ENCODE measurements at regions not wholly inside any gene's neighbourhood (a gene's known extent, or its start where the extent isn't known, plus 50 kb on each side); places are given as distances from the start of the nearest gene placed in this dataset.

- no peaks in the 10 kb centered on the region for H3K9me1 ChIP-seq (ENCODE audit: control insufficient read depth, insufficient read depth, low read length)
- CTCF ChIA-PET (ENCODE audit: low intra/inter-chr PET ratio): no interaction called here
- H3K27ac ChIP-seq (ENCODE audit: extremely low read depth, low read depth, low read length): no peak overlapping the region
- POLR2A ChIA-PET: no interaction called here
- BruUV-seq (replicated peaks): no TSS peak
- no peaks in the 10 kb centered on the region for H3K79me2 ChIP-seq (ENCODE audit: control insufficient read depth, insufficient read depth, low read length)
- H3K4me3 ChIP-seq: no peak overlapping the region
- no peak for DNase-seq (ENCODE audit: extremely low read depth in 1 of 4, low spot score in 3 of 4)
- no peaks in the 10 kb centered on the region for H3K4me1 ChIP-seq (replicated peaks in 1 of 2; ENCODE audit: control insufficient read depth in 2 of 2, insufficient read depth in 2 of 2, low read length in 2 of 2)
- no peaks in the 10 kb centered on the region for H4K20me1 ChIP-seq (replicated peaks; ENCODE audit: control insufficient read depth, insufficient read depth, low read length)
- no peak for ATAC-seq
- TF ChIP-seq POLR2A (conservative IDR thresholded peaks at IDR 0.05): no peak
- no peak for TF ChIP-seq FOSL1 (tag; conservative IDR thresholded peaks at IDR 0.05)
- no peak for TF ChIP-seq IFI16 (CRISPR knock-in tag; IDR thresholded peaks at IDR 0.05)
- TF ChIP-seq SMARCA5 (IDR thresholded peaks at IDR 0.05): no peak
- no peak for TF ChIP-seq SMAD1 (IDR thresholded peaks at IDR 0.05; ENCODE audit: low read depth, low read length, partially characterized antibody)
- TF ChIP-seq TOE1 (IDR thresholded peaks at IDR 0.05; ENCODE audit: borderline replicate concordance): no peak
- TF ChIP-seq TOE1 (CRISPR knock-in tag; IDR thresholded peaks at IDR 0.05; ENCODE audit: borderline replicate concordance, low read depth): no peak
- no peak for TF ChIP-seq SAFB2 (IDR thresholded peaks at IDR 0.05; ENCODE audit: borderline replicate concordance, low read depth, low read length, severe bottlenecking)
- TF ChIP-seq MTF1 (CRISPR knock-in tag; IDR thresholded peaks at IDR 0.05; ENCODE audit: borderline replicate concordance): no peak
- no peak for TF ChIP-seq PHF21A (IDR thresholded peaks at IDR 0.05; ENCODE audit: borderline replicate concordance, low read depth)
- no peak for TF ChIP-seq GATA2 (CRISPR knock-in tag; IDR thresholded peaks at IDR 0.05)
- TF ChIP-seq PML (IDR thresholded peaks at IDR 0.05; ENCODE audit: low read length): no peak
- no peak for TF ChIP-seq PTRF (tag; IDR thresholded peaks at IDR 0.05)
- no peak for TF ChIP-seq STAT5B (CRISPR knock-in tag; IDR thresholded peaks at IDR 0.05)
- TF ChIP-seq EP300 (IDR thresholded peaks at IDR 0.05; ENCODE audit: low read length): no peak
- TF ChIP-seq NELFE (IDR thresholded peaks at IDR 0.05; ENCODE audit: insufficient read depth, insufficient read length): no peak
- H3K9ac ChIP-seq (ENCODE audit: insufficient read depth in 1 of 2, low read depth in 2 of 2, low read length in 2 of 2): no peak overlapping the region
- no peak overlapping the region for H3K4me2 ChIP-seq (ENCODE audit: insufficient read depth, low read length)
- H2AFZ ChIP-seq (ENCODE audit: low read depth, low read length): no peak overlapping the region
- in situ Hi-C loops (cut with MboI) (no loop called here), intact Hi-C loops (cut with micrococcal nuclease) (no loop called here)
- WGBS (ENCODE audit: insufficient coverage, low coverage, missing lambda C conversion rate): 0% methylated on average over 9 of the region's 10 CpGs
- H3K9me3 ChIP-seq (replicated peaks; ENCODE audit: control insufficient read depth, insufficient read depth, low read depth, low read length): no peaks in the 10 kb centered on the region
- no peaks in the 10 kb centered on the region for H3K36me3 ChIP-seq (ENCODE audit: control insufficient read depth, insufficient read depth, low read length)
- no peak for FAIRE-seq
- H3K27me3 ChIP-seq (ENCODE audit: control insufficient read depth in 2 of 2, insufficient read depth in 2 of 2, low read length in 2 of 2): no peaks in the 10 kb centered on the region; a peak in 1 of 5 replicates
Observed at GRCh38 chr10:129321727-129322126, 145.3 kb upstream of the MGMT start.

Data from K562 (cell line).